ENCODE measurements at regions not wholly inside any gene's neighbourhood (a gene's known extent, or its start where the extent isn't known, plus 50 kb on each side); places are given as distances from the start of the nearest gene placed in this dataset.
A peak's percentile ranks its signal among the peaks of the same experiment; 100 is the strongest.
"Not testable (repeated sequence)": the region's sequence is repeated elsewhere in the genome, so short reads cannot be mapped to it uniquely, and the experiment has no call there.

- H3K36me3 ChIP-seq, result no peaks in the 10 kb centered on the region
These were observed 73.5 kb upstream of the RASGRF1 start for GRCh38 chr15:79164043-79164442.

GRCh38 chr15:79163395-79163794 lies 72.8 kb upstream of the RASGRF1 start:
- TF ChIP-seq Cebpa-rat (IDR thresholded peaks at IDR 0.05), result no peak
- H3K4me2 ChIP-seq, result no peak overlapping the region
- no peaks in the 10 kb centered on the region for H4K20me1 ChIP-seq
- no peak overlapping the region for H3K4me3 ChIP-seq
- H3K27me3 ChIP-seq, result no peaks in the 10 kb centered on the region
- H3K4me1 ChIP-seq, result peaks cover 31% of the 10 kb centered on the region
- H3K27ac ChIP-seq, result no peak overlapping the region
- no peak overlapping the region for H3K9ac ChIP-seq
- H3K9me3 ChIP-seq, result peaks cover 20% of the 10 kb centered on the region
- no peaks in the 10 kb centered on the region for H3K36me3 ChIP-seq

More at GRCh38 chr15:79164043-79164442, 73.5 kb upstream of the RASGRF1 start:
- Histone ChIP-seq H3K9me3 (peaks cover 20% of the 10 kb centered on the region), H3K27me3 (no peaks in the 10 kb centered on the region), H3K4me1 (peaks cover 38% of the 10 kb centered on the region), H3K9ac (no peak overlapping the region), H4K20me1 (no peaks in the 10 kb centered on the region), H3K4me2 (no peak overlapping the region), H3K27ac (no peak overlapping the region), H3K4me3 (no peak overlapping the region)
- no peak for TF ChIP-seq Cebpa-rat (IDR thresholded peaks at IDR 0.05)

GRCh38 chr15:79161837-79162508 lies 71.4 kb upstream of the RASGRF1 start:
- Histone ChIP-seq H3K9me3 (peaks cover 20% of the 10 kb centered on the region), H4K20me1 (no peaks in the 10 kb centered on the region), H3K4me1 (peaks cover 17% of the 10 kb centered on the region), H3K27me3 (no peaks in the 10 kb centered on the region), H3K36me3 (no peaks in the 10 kb centered on the region), H3K27ac (no peak overlapping the region), H3K4me2 (no peak overlapping the region), H3K9ac (no peak overlapping the region), H3K4me3 (no peak overlapping the region)
- no peak for TF ChIP-seq Cebpa-rat (IDR thresholded peaks at IDR 0.05)

GRCh38 chr15:79160211-79160610 lies 69.6 kb upstream of the RASGRF1 start:
- Histone ChIP-seq H3K27ac (no peak overlapping the region), H3K4me1 (no peaks in the 10 kb centered on the region), H3K9ac (no peak overlapping the region), H4K20me1 (no peaks in the 10 kb centered on the region), H3K36me3 (no peaks in the 10 kb centered on the region), H3K27me3 (no peaks in the 10 kb centered on the region), H3K4me2 (no peak overlapping the region), H3K4me3 (no peak overlapping the region), H3K9me3 (peaks cover 15% of the 10 kb centered on the region)
- TF ChIP-seq Cebpa-rat (IDR thresholded peaks at IDR 0.05), result no peak

GRCh38 chr15:79157631-79158592 lies 67.3 kb upstream of the RASGRF1 start:
- Histone ChIP-seq H4K20me1 (no peaks in the 10 kb centered on the region), H3K27ac (no peak overlapping the region), H3K9me3 (no peaks in the 10 kb centered on the region), H3K9ac (no peak overlapping the region), H3K27me3 (no peaks in the 10 kb centered on the region), H3K4me2 (no peak overlapping the region), H3K4me1 (no peaks in the 10 kb centered on the region), H3K4me3 (no peak overlapping the region), H3K36me3 (no peaks in the 10 kb centered on the region)
- no peak for TF ChIP-seq Cebpa-rat (IDR thresholded peaks at IDR 0.05)

- TF ChIP-seq Cebpa-rat (IDR thresholded peaks at IDR 0.05), result no peak
- no peaks in the 10 kb centered on the region for H3K36me3 ChIP-seq
- H3K27me3 ChIP-seq, result no peaks in the 10 kb centered on the region
- H4K20me1 ChIP-seq, result no peaks in the 10 kb centered on the region
- no peak overlapping the region for H3K27ac ChIP-seq
- H3K4me2 ChIP-seq, result no peak overlapping the region
- no peaks in the 10 kb centered on the region for H3K9me3 ChIP-seq
- H3K4me1 ChIP-seq, result no peaks in the 10 kb centered on the region
- no peak overlapping the region for H3K9ac ChIP-seq
- no peak overlapping the region for H3K4me3 ChIP-seq
These were observed 66.3 kb upstream of the RASGRF1 start for GRCh38 chr15:79156704-79157375.

GRCh38 chr15:79154483-79155135 lies 64.0 kb upstream of the RASGRF1 start:
- no peaks in the 10 kb centered on the region for H3K27me3 ChIP-seq

GRCh38 chr15:79144290-79144689 lies 53.7 kb upstream of the RASGRF1 start:
- H4K20me1 ChIP-seq, H3K27me3 ChIP-seq, H3K4me2 ChIP-seq, H3K36me3 ChIP-seq, H3K4me1 ChIP-seq, H3K9ac ChIP-seq, H3K27ac ChIP-seq: not testable (repeated sequence)
- 0 out of 2 replicates have a peak overlapping the region, but pooled peaks have one; percentile 16 for H3K4me3 ChIP-seq
- H3K9me3 ChIP-seq, result peaks cover 59% of the 10 kb centered on the region

More at GRCh38 chr15:79154483-79155135, 64.0 kb upstream of the RASGRF1 start:
- Histone ChIP-seq H3K36me3 (no peaks in the 10 kb centered on the region), H3K9ac (no peak overlapping the region), H3K9me3 (peaks cover 10% of the 10 kb centered on the region), H3K27ac (no peak overlapping the region), H3K4me2 (no peak overlapping the region), H3K4me3 (no peak overlapping the region), H3K4me1 (no peaks in the 10 kb centered on the region), H4K20me1 (no peaks in the 10 kb centered on the region)
- TF ChIP-seq Cebpa-rat (IDR thresholded peaks at IDR 0.05), result no peak

GRCh38 chr15:79140846-79141570 lies 50.4 kb upstream of the RASGRF1 start:
- Histone ChIP-seq H3K9me3 (peaks cover 42% of the 10 kb centered on the region), H4K20me1 (no peaks in the 10 kb centered on the region), H3K27ac (no peak overlapping the region), H3K4me2 (no peak overlapping the region), H3K4me1 (no peaks in the 10 kb centered on the region), H3K4me3 (no peak overlapping the region), H3K9ac (no peak overlapping the region), H3K27me3 (no peaks in the 10 kb centered on the region), H3K36me3 (no peaks in the 10 kb centered on the region)
- TF ChIP-seq Cebpa-rat (IDR thresholded peaks at IDR 0.05), result no peak

Data from BLaER1 (cell line).